Activated effector memory CD4-positive, alpha-beta T cell treated with anti-CD3 and anti-CD28 coated beads, Interleukin-2, amount 50 U/mL, for 16 hours (primary cell): ENCODE measurements at regions not wholly inside any gene's neighbourhood (a gene's known extent, or its start where the extent isn't known, plus 50 kb on each side); places are given as distances from the start of the nearest gene placed in this dataset.

Experiments used
- DNase-seq: peaks from one replicate; pipeline ENCODE4 v3.0.0-alpha.2; 2020

DNA sequence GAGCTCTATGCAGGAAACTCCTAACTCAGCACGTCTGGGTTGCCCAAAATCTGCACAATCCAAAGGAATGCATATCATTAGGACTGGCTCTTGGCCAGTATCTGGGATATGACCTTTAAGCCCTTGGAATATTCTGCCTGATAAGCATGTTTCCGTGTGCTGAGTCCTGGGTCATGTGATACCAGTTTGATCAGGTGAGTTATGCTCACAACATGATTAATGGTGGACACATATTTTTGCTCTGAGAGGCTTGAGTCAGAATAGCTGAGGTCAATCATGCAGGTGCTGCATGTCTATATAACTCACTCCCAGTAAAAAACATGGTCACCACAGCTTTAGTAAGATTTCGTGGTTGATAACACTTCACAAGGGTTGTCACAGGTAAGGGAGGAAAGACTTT is 408.8 kb downstream of the YTHDC2 start:
- DNase-seq: no peak

DNA sequence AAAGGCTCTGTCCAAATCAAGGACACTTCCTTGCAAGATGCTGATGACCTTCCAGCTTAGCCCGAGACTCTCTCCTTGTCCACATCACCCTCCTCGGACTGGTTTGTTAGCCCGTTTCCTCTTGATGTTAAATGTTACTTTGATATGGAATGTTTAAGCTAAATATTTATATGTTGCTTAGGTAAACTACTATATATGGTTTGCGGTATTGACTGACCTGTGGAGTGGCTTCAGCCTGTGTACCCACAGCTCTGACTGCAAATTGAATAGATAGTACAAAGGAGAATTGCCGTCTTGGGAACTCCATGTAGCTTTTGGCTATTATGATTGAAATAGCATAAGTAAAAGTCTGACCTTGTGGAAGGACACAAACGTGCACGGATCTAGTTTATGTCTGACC is 422.0 kb downstream of the YTHDC2 start:
- no peak for DNase-seq

DNA sequence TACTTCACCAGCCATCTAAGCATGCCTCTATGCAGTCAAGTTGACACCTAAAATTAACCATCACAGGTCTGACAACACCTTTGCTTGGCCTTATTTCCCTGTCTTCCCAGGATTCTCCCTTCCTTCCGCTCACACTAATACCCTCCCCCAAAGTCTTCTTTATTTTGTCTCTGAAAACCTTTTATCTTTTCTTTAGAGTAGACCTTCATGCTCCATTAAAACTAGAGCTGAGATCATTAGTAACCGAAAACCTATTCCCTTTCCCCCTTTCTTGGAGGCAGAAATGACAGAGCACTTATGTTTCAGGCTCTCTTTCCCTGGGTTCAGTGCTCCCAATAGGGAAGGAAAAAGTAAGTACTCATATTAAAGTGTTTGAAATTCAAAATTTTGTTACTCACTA is 423.8 kb downstream of the YTHDC2 start:
- no peak for DNase-seq

DNA sequence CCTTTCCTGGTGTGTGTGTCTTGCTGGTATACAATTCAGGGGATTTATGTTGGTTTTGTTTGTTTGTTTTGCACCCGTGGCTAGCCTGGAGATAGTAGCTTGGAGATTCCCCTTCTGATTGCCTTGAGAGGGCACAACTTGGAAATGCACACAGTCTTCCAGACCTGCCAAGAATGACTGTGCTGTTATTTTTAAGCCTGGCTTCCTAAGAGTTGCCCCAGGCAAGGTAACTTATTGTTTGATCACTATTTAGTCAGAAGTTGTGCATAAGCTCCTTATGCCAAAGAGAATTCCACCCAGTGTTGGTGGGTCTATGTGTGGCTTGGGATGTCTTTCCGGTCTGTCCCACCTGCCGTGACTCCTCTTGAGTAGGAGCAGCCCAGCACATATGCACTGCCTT is 421.9 kb upstream of the KCNN2 start:
- no peak for DNase-seq

DNA sequence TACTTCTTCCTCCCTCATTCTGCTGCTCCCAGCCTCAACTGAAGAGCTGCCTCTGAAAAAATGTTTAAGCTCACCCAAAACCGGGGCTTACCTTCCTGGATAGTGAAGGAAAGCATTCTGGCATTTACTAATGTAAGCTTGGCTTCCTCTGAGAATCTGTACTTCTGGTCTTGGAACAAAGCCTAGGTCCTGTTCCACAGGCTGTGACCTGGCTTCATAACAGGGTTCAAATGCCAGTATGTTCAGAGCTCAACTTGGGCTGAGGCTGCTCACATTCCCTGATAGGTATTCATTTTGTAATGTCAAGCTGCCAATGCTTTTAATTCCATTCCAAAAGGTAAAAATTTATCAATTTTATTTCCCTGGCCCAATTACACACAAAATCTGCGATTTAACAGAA is 411.7 kb upstream of the KCNN2 start:
- DNase-seq: no peak

DNA sequence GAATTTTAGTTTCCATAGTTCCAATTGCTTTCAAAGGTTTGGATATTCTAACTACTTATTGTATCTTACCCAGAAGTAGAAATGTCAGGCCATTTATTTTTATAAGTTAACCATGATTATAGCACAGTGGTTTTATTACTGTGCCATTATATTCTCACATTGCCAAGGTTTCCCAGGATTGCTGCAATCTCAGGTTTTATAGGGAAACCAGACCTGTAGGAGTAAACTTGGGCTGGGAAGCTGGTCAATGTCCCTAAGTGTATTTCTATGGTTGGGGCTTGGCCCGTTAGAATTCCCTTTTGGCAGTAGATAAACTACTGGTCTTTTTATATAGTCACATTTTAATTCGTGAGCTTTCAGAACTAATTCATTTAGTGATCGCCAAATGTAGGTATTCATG is 396.6 kb upstream of the KCNN2 start:
- DNase-seq: no peak

DNA sequence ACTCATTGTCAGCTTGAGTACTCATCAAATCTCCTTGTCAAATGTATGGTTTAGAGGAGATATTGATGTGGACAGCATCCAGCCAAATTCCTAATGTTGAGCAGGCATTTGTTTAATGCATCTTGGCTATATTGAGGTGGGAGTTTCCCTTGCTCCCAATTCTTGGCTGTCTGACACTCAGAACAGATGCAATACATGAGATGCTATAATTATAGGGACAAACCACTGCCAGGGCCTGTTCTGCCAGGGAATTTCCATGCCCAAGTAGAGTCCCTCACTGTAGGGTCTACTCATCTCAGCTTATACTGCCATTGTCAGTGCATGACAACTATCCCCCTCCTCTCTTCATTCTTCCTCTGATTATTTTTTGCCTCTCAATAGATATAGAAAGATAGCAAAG is 392.0 kb upstream of the KCNN2 start:
- no peak for DNase-seq

DNA sequence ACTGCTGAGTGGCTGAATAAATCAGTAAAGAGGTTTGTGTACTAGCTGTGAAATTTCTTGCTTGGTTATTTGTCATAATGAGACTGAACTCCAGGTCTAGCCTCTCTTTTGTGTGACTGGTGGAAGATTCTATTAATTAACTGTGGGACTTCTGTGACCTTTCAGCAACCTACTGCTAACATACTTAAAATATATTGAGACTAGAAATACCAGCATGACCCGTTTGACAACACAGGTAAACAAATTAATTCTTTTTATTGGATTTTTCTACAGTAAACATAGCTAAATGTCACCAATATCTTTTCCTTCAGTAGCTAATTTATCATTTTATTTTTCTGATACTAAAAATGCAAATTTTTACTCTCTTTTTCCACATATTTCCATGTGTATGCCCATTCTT is 390.4 kb upstream of the KCNN2 start:
- no peak for DNase-seq

DNA sequence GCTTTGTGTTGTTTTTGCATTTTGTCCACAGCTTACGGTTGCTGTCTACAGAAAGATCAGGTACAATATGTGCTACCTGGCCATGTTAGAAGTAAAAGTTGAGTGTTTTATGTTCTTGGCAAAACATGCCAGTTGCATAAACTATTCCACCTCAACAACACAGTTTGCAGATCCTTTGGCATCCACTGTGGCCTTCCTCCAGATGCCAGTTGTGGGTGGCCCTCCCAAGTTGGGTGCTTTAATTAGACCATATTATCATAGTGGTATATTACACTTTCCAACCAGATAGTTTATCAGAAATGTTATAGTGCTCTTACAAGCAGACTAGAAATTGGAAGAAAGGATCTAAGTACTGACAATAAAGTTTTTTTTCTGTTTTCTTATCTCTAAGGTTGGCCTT is 386.9 kb upstream of the KCNN2 start:
- no peak for DNase-seq

DNA sequence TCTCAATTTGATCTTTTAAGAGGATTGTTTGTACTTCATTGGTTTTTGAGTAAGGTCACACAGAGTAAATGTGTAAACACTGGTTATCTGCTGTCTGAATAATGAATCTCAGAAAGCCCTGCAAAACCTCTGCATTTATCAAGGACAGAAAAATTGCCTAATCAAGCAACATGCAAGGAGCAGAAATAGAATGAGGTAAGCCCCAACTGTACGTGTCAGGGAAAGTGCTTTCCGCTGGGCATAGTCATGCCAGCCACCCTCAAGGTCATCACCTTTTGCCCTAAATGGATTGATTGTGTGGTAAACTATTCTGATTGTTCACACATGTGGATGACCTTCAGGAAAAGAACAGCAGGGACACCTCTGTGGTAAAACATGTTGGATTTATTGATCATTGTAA is 376.9 kb upstream of the KCNN2 start:
- no peak for DNase-seq

DNA sequence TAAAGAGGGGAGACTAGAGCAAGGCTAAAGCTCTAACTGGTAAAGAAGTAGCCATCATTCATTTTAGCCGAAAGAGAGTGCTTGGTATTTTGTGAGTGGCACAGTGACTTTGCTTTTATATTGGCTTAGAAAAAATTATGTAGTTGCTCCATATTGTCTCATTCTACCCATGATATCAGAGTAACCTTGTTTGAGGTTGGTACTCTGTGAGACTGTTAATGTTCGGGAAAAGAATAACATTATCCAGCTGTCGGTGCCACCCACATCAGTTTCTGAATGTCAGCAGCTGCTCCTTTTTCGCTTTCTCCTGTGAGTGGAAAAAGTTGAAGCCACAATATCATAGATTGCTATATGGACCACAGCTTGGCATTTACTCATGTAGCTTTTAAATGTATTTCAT is 376.4 kb upstream of the KCNN2 start:
- no peak for DNase-seq

DNA sequence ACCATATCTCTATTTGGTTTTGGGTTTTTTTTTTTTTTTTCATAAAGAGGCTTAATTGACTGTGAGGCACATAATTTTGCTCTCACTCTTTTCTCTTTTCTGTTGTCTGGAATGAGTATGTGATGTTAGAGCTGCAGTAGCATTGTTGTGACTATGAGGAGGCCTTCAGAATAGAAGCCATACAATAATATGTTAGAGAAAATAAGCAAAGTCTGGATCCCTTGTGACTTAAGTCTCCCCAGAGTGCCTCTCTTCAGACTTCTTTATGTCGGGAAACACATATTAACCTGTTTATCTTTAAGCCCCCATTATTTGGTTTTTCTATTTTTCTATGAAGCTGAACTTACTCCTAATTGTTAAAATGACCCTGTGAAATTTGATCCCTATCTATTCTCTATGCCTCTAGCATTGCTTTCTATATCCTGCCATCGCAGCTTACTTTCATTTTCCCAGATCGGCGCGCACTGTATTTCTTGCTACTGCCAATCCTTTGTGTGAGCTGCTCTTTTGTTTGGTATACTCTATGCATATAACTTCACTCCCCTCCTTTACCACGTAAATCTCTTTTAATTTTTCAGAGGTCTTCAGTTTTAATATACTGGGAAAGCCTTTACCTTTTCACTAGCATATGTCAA is 372.5 kb upstream of the KCNN2 start:
- no peak for DNase-seq

DNA sequence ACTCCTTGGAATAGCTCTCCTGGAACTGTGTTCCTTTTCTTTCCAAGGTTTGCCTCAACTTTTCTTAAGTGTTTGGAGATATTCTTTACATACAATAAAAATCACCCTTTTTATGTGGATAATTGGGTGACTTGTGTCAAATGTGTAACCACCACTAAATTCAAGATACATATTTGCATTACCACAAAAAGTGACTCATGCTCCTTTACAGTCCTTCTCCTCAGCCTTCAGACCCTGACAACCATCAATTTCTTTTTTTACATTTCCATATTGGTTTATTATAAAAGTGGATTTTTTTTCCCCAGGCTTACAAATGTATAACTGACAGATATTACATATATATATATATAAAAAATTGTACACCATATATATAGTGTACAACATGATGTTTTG is 372.0 kb upstream of the KCNN2 start:
- DNase-seq: no peak

DNA sequence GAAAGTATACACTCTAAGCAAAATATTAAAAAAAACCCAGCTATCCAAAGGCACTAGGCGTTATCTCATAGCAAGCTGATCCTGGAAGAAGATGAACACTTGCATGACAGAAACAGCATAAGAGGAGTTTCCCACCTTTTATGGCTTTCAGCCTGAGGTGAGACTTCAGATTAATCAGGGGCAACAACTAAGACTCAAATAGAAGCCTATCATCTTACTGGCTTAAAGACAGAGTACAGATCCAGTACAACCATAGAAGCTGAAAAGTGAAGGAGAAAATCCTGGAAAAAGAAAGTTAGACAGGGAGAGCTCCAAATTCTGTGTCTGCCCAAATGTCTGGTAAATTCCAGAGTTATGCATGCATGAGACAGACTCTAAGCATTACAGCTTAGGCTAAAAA is 360.8 kb upstream of the KCNN2 start:
- no peak for DNase-seq

DNA sequence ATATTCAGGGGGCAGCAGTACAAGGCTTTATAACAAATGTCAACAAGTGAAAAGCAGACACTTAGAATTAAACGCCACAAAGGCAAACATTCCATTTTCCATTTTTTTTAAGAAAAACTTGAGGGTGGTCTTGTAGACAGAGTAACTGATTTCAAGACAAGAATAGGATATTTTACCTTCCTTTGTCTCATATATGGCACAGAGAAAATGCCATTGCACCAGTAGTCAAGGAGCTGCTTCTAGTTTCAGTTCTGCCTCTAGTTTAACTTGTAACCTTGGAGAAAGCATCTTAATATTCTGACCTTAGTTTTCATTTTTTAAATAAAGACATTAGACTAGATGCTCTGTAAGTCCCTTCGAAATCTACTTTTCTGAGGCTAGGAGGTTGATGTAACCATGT is 355.3 kb upstream of the KCNN2 start:
- DNase-seq: no peak

DNA sequence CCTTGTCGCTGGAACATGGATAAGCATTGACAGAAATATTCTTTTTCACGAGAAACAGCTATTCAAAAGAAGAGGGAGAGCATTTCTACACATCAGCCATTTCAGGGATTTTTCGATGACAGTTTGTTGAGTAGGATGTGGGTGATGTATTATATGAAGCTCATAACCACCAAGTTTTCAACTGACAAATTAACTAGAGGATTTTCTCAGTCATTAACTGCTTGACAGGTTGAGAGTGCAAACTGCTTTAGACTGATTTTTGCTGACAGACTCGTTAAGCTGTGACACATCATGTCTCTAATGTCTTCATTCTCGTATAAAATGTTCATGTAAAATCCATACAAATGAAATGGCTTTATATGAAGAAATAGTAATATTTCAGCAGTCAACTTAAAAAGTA is 354.2 kb upstream of the KCNN2 start:
- no peak for DNase-seq

DNA sequence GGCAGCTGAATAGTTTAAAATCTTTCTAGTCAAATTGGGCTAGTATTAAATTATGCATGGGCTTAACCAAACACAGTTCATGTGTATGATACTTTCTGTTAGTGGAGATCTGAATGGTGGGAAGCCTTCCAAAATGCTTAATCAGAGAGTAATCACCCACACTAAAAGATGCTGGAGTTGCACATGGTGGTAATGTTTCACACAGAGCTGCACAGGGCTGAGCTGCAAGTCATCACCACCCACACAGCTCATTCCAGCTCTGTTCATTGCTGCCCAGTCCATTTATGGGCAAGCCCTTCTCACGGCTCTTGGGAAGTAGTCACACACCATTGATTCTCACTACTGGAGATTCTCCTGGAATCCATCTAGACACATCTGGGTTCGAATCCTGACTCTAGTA is 351.5 kb upstream of the KCNN2 start:
- DNase-seq: no peak

DNA sequence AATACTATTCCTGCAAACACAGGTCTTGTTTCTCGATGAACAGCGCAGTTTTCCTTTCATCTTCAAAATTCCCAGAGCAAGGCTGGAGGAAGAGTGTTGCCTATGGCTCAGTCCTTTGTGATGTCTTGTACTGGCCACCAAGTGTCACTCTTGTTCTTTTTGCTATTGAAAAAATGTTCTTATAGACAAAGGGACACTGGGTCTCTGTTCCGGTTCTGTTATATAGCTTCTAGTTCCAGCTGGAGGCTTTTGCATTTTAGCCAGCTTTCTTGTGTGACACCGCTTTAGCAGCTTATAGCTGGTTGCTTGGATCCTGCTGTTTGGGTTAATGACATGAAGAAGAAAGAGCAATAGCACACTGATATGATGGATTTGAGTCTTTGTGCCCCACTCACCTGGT is 343.7 kb upstream of the KCNN2 start:
- no peak for DNase-seq

DNA sequence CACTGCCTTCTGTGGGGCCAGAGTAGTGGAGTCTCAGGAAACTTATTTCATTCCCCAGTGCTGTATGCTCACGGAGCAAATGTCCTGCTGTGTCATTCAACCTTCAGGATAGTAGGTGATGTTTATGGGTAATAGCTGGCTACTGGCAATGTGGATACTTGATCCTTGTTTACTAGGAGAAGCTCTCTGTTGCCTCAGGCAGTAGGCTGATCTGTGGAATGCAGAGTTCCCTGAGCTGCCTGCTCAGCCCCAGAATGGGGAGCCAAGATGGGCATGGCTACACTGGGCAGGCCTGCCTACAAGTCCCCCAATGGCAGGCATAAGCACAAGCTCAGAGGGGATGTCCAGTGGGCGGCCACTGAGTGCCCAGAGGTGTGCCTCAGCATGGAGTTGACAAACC is 323.1 kb upstream of the KCNN2 start:
- no peak for DNase-seq

DNA sequence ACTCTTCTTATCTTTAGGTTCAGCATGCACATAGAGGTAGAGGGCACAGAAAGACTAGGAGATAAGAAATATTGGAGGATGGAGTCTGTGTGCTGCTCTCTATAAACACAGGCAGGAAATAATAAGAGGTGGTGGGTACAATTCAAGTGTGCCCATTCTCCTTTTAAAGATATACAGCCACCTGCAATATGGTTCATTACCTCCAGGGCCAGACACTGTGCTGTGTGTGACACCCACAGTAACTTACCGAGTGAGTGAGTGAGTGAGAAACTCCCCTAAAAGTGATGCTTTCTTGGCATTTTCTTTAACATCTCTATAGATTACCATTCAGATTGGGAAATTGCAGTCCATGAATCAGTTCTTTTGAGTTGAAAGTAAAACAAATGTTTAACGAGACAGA is 311.8 kb upstream of the KCNN2 start:
- no peak for DNase-seq

DNA sequence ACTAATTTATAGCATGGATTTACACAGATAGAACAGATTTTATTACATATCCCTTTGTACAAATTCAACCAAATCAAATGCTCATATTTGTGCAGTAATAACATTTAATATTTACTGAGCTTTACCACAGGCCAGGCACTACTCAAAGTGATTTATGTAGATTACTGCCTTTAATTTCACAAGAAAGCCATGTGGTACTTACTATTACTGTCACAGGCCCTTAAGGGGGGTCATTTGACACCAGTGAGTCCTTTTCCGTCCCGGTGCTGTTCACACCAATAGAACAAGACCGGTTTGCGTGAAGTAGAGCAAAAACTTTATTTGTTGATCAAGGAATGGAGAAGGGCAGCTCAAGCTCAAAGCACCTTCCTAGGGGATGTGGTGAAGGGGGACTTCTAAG is 308.5 kb upstream of the KCNN2 start:
- DNase-seq: no peak

DNA sequence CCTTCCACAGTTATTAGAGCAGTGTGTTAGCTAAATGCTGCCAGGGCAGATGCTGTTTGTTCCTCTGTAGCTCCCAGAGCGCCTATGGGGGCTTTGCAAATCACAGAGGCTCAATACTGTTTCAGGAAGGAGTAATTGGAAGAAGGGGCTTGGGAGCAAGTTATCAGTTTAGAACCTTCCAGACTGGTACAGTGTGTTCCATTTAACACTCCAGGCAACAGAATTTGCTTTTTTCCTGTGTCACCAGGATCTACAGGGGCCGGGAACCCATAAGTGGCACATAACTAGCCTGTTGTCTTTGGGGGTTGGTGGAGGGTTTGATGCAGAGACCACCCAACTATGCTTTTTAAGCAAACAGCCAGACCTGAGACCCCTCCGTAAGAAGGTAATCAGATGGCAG is 307.3 kb upstream of the KCNN2 start:
- no peak for DNase-seq

DNA sequence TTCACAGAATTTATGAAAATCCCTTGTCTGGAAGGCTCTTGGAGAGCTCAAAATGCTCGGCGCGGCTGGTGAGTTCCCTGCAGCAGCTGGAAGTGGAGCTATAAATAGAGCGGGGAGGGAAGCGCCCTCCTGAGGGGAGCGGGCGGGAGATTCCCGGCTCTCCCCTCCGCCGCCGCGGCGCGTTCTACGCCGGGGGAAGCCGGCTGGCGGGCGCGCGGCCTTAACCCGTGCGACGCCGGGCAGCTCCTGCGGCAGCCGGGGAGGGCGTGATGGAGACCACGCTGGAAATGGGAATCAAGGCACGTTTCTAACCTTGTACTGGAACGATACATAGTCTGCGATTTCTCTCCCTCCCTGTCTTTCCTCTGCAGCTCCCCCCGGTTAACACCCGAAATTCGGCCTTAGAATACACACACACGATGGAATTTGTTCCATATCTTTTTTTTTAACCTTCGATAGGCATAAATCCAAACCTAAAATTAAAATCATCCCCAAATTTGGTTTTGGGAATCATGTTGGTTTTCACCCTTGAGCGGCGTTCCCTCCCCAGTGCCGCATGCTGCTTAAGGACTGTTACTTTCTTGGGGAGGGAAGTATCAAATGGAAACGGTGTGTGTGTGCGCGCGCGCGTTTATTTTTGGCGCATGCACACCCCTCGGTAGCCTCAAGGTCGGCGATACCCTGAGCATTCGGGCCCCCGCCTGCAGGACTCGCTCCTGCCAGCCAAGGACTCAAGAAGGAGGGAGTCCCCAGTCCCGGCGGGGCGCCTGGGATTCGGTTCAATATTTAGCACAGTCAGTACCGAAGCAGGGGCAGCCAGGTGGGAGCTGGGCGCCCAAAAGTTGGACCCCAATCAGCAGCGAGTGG is 306.3 kb upstream of the KCNN2 start:
- DNase-seq: no peak

DNA sequence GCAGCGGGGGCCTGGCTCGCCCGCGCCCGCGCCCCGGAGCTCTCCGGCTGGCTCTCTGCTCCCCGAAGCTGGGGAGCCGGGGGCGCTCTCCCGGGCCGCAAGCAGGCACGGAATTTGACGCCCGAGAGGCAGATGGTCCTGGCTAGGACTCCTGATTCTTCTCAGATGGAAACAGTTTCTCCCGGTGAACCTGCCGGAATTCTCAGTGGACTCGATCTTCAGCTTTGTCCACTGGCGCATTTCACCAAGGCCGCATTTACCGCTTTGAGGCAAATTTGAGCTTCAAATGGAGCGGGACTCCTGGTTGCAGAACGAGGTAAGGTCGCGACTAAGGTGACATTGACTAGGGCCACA is 305.7 kb upstream of the KCNN2 start:
- DNase-seq: no peak

DNA sequence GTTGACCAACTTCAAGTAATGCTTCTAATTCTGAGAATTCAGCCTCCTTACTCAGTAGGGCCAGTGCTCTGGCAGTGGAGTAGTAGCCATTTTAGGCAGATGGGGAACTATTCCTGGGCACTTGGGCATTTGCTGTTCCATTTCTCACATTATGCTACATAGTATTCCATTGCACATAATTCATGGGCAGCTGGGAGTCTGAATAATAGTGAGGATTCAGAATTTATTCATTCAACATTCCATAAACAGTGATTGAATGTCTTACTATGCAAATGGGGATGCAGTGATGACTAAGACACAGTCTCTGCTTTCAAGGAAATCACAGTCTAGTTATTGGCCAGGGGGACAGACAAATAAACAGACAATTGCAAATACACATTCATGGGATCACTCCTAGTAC is 301.0 kb upstream of the KCNN2 start:
- DNase-seq: no peak
